A673 (cell line): ENCODE measurements at regions not wholly inside any gene's neighbourhood (a gene's known extent, or its start where the extent isn't known, plus 50 kb on each side); places are given as distances from the start of the nearest gene placed in this dataset.

Source experiments
- BruUV-seq: library from RNA; stranded (reverse); fragments of 400-500 nt; replicated peaks from 2 replicates; lab custom pipeline; 2021; lab: Mats Ljungman, UMichigan
- CTCF ChIA-PET: fragments of 300-600 bp; sonication (Branson Sonifier 250); formaldehyde crosslinking; loops from one replicate; lab custom pipeline; 2022; ENCODE audit warnings: antibody characterized with exemption; lab: Charles Lee
- POLR2A ChIA-PET: fragments of 300-600 bp; sonication (Branson Sonifier 250); formaldehyde crosslinking; loops from one replicate; lab custom pipeline; 2022; ENCODE audit warnings: antibody characterized with exemption; ENCODE audit not compliant: low non-redundant PET; lab: Charles Lee
- DNase-seq: peaks from one replicate; pipeline ENCODE4 v3.0.0-alpha.2; 2015; ENCODE audit warnings: low spot score
- H3K27ac ChIP-seq: fragments of 200-600 bp; sonication (generic); 2 replicates; pipeline ENCODE4 v1.5.1; 2016; ENCODE audit warnings: mixed run types, low read depth, mild to moderate bottlenecking, mixed read lengths, antibody characterized with exemption, low read length; ENCODE audit not compliant: poor library complexity, severe bottlenecking
- H3K27me3 ChIP-seq: fragments of 200-600 bp; sonication (generic); replicated peaks from 2 replicates; pipeline ENCODE4 v1.6.1; 2017; ENCODE audit warnings: mixed run types, low read depth, mild to moderate bottlenecking, mixed read lengths, antibody characterized with exemption, low read length; ENCODE audit not compliant: insufficient read depth, poor library complexity
- H3K36me3 ChIP-seq: fragments of 200-600 bp; sonication (generic); 2 replicates; pipeline ENCODE4 v1.6.1; 2016; ENCODE audit warnings: mixed run types, mild to moderate bottlenecking, mixed read lengths, antibody characterized with exemption, low read length; ENCODE audit not compliant: insufficient read depth, poor library complexity, severe bottlenecking
- H3K4me1 ChIP-seq: fragments of 200-600 bp; sonication (generic); 2 replicates; pipeline ENCODE4 v1.6.1; 2017; ENCODE audit warnings: mixed run types, mild to moderate bottlenecking, mixed read lengths, antibody characterized with exemption, low read length; ENCODE audit not compliant: insufficient read depth, poor library complexity, severe bottlenecking
- H3K4me3 ChIP-seq: fragments of 200-600 bp; sonication (generic); 2 replicates; pipeline ENCODE4 v1.5.1; 2016; ENCODE audit warnings: low read depth, mixed run types, mild to moderate bottlenecking, mixed read lengths, low read length; ENCODE audit not compliant: poor library complexity, severe bottlenecking
- H3K9me3 ChIP-seq: fragments of 200-600 bp; sonication (generic); 2 replicates; pipeline ENCODE4 v1.6.1; 2016; ENCODE audit warnings: mixed run types, low read depth, mild to moderate bottlenecking, mixed read lengths, antibody characterized with exemption, low read length; ENCODE audit not compliant: poor library complexity, severe bottlenecking
- EZH2 ChIP-seq: fragments of 200-600 bp; sonication (generic); IDR thresholded peaks from 2 replicates; pipeline ENCODE4 v1.6.1; 2017; ENCODE audit warnings: borderline replicate concordance, low read depth, mild to moderate bottlenecking, mixed read lengths, antibody characterized with exemption, low read length; ENCODE audit not compliant: poor library complexity, severe bottlenecking
- intact Hi-C: fragments of 100-400 bp; cut with micrococcal nuclease; formaldehyde crosslinking; loops from one replicate; pipeline ENCODE4 v1.10.0; 2022; ENCODE audit not compliant: unreplicated experiment
- TF ChIP-seq, protein P1 (sequence below): fragments of 300-800, 200-600 bp; sonication (generic); conservative IDR thresholded peaks from 2 replicates; pipeline ENCODE4 v1.5.1; 2017; ENCODE audit warnings: low read depth, mild to moderate bottlenecking, antibody characterized with exemption, low read length, moderate library complexity, mixed read lengths

DNA sequence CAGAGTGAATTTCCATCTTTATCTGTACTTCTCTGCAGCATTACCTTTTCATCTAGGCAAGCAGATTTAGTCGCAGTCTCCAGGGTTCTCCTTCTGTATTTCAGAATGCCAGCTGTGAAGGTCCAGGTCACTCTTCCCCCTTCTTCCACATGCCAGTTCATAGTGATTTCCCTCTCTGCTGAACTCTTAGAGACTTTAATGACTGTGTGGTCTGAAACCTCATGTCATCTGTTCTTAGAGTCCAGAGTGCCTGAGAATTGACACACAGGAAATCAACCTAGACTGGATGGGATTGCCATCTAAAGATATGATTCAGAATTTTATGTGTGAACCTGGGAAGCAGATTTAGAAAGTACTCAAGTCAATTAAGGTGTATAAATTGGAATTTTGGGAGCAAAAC, 248.1 kb downstream of the TPBG start:
- intact Hi-C loops = loop anchor here (10.0 kb wide), 1 partner anchor 443 kb away; no protein-coding TSS in a partner anchor
- Histone ChIP-seq H3K4me1 (peaks cover 66% of the 10 kb centered on the region), H3K4me3 (no peak overlapping the region), H3K36me3 (no peaks in the 10 kb centered on the region), H3K9me3 (no peaks in the 10 kb centered on the region), H3K27ac (no peak overlapping the region), H3K27me3 (no peaks in the 10 kb centered on the region)
- no TSS peak for BruUV-seq
- POLR2A ChIA-PET = no interaction called here
- TF ChIP-seq EZH2 = no peak
- TF ChIP-seq, protein P1, sequence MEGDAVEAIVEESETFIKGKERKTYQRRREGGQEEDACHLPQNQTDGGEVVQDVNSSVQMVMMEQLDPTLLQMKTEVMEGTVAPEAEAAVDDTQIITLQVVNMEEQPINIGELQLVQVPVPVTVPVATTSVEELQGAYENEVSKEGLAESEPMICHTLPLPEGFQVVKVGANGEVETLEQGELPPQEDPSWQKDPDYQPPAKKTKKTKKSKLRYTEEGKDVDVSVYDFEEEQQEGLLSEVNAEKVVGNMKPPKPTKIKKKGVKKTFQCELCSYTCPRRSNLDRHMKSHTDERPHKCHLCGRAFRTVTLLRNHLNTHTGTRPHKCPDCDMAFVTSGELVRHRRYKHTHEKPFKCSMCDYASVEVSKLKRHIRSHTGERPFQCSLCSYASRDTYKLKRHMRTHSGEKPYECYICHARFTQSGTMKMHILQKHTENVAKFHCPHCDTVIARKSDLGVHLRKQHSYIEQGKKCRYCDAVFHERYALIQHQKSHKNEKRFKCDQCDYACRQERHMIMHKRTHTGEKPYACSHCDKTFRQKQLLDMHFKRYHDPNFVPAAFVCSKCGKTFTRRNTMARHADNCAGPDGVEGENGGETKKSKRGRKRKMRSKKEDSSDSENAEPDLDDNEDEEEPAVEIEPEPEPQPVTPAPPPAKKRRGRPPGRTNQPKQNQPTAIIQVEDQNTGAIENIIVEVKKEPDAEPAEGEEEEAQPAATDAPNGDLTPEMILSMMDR = no peak
- CTCF ChIA-PET = no interaction called here
- DNase-seq = no peak

DNA sequence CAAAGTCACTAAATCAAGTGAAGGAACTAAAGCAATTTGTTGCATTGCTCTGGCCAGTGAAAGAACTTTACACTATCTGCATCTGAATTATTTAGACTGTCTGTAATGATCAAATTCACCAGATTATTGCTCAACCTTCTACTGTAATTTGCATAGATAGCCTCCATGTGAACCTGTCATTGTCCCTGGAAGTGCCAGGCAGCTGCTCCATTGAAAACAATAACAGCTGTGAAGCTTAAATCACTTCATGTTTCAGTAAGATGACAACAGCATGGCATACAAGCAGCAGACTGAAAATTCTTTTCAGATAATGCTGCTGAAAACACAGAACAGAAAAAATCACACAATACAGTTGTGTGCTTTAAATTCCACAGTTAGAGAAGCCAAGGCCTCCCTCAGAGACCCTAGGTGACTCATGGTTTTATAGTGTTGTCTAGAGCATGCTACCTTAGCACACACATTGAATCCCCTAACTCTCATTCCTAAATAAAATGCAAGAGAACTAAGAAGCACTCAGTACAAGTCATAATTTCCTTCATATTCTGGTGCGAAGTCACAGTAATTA, 248.9 kb downstream of the TPBG start:
- CTCF ChIA-PET = no interaction called here
- BruUV-seq = no TSS peak
- Histone ChIP-seq H3K4me3 (no peak overlapping the region), H3K27me3 (no peaks in the 10 kb centered on the region), H3K27ac (no peak overlapping the region), H3K36me3 (no peaks in the 10 kb centered on the region), H3K9me3 (no peaks in the 10 kb centered on the region), H3K4me1 (peaks cover 71% of the 10 kb centered on the region)
- intact Hi-C loops = loop anchor here (10.0 kb wide), 1 partner anchor 442 kb away; no protein-coding TSS in a partner anchor
- POLR2A ChIA-PET = interaction anchor here (0.7 kb wide), 1 partner anchor 12 kb away, joined by 7 read pairs; no protein-coding TSS in a partner anchor
- DNase-seq = peak; percentile 79
- TF ChIP-seq, protein P1 = no peak
- no peak for TF ChIP-seq EZH2

DNA sequence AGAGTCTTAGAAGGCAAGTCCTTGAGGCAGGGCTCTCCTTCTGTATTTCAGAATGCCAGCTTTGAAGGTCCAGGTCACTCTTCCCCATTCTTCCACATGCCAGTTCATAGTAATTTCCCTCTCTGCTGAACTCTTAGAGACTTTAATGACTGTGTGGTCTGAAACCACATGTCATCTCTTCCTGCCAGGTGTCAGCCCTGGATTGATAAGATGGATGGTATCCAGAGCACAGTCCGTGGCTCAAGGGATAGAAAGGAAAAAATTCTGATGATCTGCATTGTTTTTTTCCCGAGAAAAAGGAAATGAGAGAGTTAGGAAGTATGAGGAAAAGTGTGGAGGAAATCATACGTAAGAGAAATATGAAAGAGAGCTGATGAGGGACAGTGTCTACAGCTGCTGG, 250.9 kb downstream of the TPBG start:
- H3K4me3 ChIP-seq = no peak overlapping the region
- no peak overlapping the region for H3K27ac ChIP-seq
- H3K27me3 ChIP-seq = no peaks in the 10 kb centered on the region
- TF ChIP-seq EZH2 = no peak
- TF ChIP-seq, protein P1 = no peak
- no peaks in the 10 kb centered on the region for H3K9me3 ChIP-seq
- DNase-seq = no peak
- ChIA-PET CTCF (no interaction called here), POLR2A (no interaction called here)
- intact Hi-C loops = loop anchor here (2.0 to 10.0 kb wide), 2 partner anchors 252 to 440 kb away; partner anchors contain the start of gene TPBG
- BruUV-seq = no TSS peak
- no peaks in the 10 kb centered on the region for H3K36me3 ChIP-seq
- peaks cover 64% of the 10 kb centered on the region for H3K4me1 ChIP-seq
